ENCODE measurements at regions not wholly inside any gene's neighbourhood (a gene's known extent, or its start where the extent isn't known, plus 50 kb on each side); places are given as distances from the start of the nearest gene placed in this dataset.

GRCh38 chr16:6836766-6837165 lies 495.9 kb upstream of the RBFOX1 start:
- TF ChIP-seq CTCF (IDR thresholded peaks at IDR 0.05; ENCODE audit: control extremely low read depth, extremely low read depth), result no peak
- no peak for ATAC-seq (ENCODE audit: insufficient read depth, low FRiP score)
- no peak for DNase-seq
- Histone ChIP-seq H3K9me3 (ENCODE audit: control insufficient read depth in 4 of 4, insufficient read depth in 3 of 4, low read length in 3 of 4) (peaks cover 0 to 6% (median 2%) of the 10 kb centered on the region in 4 donors), H3K9ac (ENCODE audit: insufficient read depth in 1 of 2, low read length in 2 of 2) (no peak overlapping the region), H3K27me3 (ENCODE audit: control insufficient read depth in 3 of 3, insufficient read depth in 3 of 3, low read length in 2 of 3) (no peaks in the 10 kb centered on the region), H3K36me3 (ENCODE audit: control insufficient read depth in 4 of 4, insufficient read depth in 4 of 4, low read length in 4 of 4) (no peaks in the 10 kb centered on the region), H3K4me1 (ENCODE audit: control insufficient read depth in 5 of 5, insufficient read depth in 5 of 5, low read length in 5 of 5) (no peaks in the 10 kb centered on the region), H3K4me3 (no peak overlapping the region), H3K27ac (ENCODE audit: low read depth in 1 of 2, low read length in 1 of 2) (no peak overlapping the region)
- 91 to 97% methylated on average over 3 of the region's 3 CpGs for WGBS, 2 donors

GRCh38 chr16:6835941-6836340 lies 496.7 kb upstream of the RBFOX1 start:
- no peak for DNase-seq
- no peaks in the 10 kb centered on the region for H3K36me3 ChIP-seq (ENCODE audit: control insufficient read depth in 4 of 4, insufficient read depth in 4 of 4, low read length in 4 of 4)
- ATAC-seq (ENCODE audit: insufficient read depth, low FRiP score), result no peak

GRCh38 chr16:6835516-6835915 lies 497.1 kb upstream of the RBFOX1 start:
- ATAC-seq (ENCODE audit: insufficient read depth, low FRiP score), result no peak
- Histone ChIP-seq H3K9me3 (ENCODE audit: control insufficient read depth in 4 of 4, insufficient read depth in 3 of 4, low read length in 3 of 4) (peaks cover 0 to 6% (median 2%) of the 10 kb centered on the region in 4 donors), H3K4me3 (no peak overlapping the region), H3K27me3 (ENCODE audit: control insufficient read depth in 3 of 3, insufficient read depth in 3 of 3, low read length in 2 of 3) (no peaks in the 10 kb centered on the region), H3K4me1 (ENCODE audit: control insufficient read depth in 5 of 5, insufficient read depth in 5 of 5, low read length in 5 of 5) (no peaks in the 10 kb centered on the region), H3K36me3 (ENCODE audit: control insufficient read depth in 4 of 4, insufficient read depth in 4 of 4, low read length in 4 of 4) (no peaks in the 10 kb centered on the region), H3K27ac (ENCODE audit: low read depth in 1 of 2, low read length in 1 of 2) (no peak overlapping the region), H3K9ac (ENCODE audit: insufficient read depth in 1 of 2, low read length in 2 of 2) (no peak overlapping the region)
- no peak for DNase-seq
- TF ChIP-seq CTCF (IDR thresholded peaks at IDR 0.05; ENCODE audit: control extremely low read depth, extremely low read depth), result no peak
- 88 to 93% methylated on average over 2 of the region's 2 CpGs for WGBS, 2 donors

More at GRCh38 chr16:6835941-6836340, 496.7 kb upstream of the RBFOX1 start:
- Histone ChIP-seq H3K27me3 (ENCODE audit: control insufficient read depth in 3 of 3, insufficient read depth in 3 of 3, low read length in 2 of 3) (no peaks in the 10 kb centered on the region), H3K4me3 (no peak overlapping the region), H3K9me3 (ENCODE audit: control insufficient read depth in 4 of 4, insufficient read depth in 3 of 4, low read length in 3 of 4) (peaks cover 0 to 6% (median 2%) of the 10 kb centered on the region in 4 donors), H3K4me1 (ENCODE audit: control insufficient read depth in 5 of 5, insufficient read depth in 5 of 5, low read length in 5 of 5) (no peaks in the 10 kb centered on the region), H3K9ac (ENCODE audit: insufficient read depth in 1 of 2, low read length in 2 of 2) (no peak overlapping the region), H3K27ac (ENCODE audit: low read depth in 1 of 2, low read length in 1 of 2) (no peak overlapping the region)
- no peak for TF ChIP-seq CTCF (IDR thresholded peaks at IDR 0.05; ENCODE audit: control extremely low read depth, extremely low read depth)
- WGBS, 2 donors, result 89 to 96% methylated on average over 5 of the region's 5 CpGs

- no peak overlapping the region for H3K9ac ChIP-seq (ENCODE audit: insufficient read depth in 1 of 2, low read length in 2 of 2)
- peaks cover 0 to 1% (median 0%) of the 10 kb centered on the region in 5 donors for H3K4me1 ChIP-seq (ENCODE audit: control insufficient read depth in 5 of 5, insufficient read depth in 5 of 5, low read length in 5 of 5)
- no peak for TF ChIP-seq CTCF (IDR thresholded peaks at IDR 0.05; ENCODE audit: control extremely low read depth, extremely low read depth)
- ATAC-seq (ENCODE audit: insufficient read depth, low FRiP score), result no peak
- no peak for DNase-seq
- no peak overlapping the region for H3K4me3 ChIP-seq
- WGBS, 2 donors, result 73 to 87% methylated on average over 7 of the region's 7 CpGs
- H3K36me3 ChIP-seq (ENCODE audit: control insufficient read depth in 4 of 4, insufficient read depth in 4 of 4, low read length in 4 of 4), result no peaks in the 10 kb centered on the region
- H3K27me3 ChIP-seq (ENCODE audit: control insufficient read depth in 3 of 3, insufficient read depth in 3 of 3, low read length in 2 of 3), result no peaks in the 10 kb centered on the region
- peaks cover 0 to 4% (median under 1%) of the 10 kb centered on the region in 4 donors for H3K9me3 ChIP-seq (ENCODE audit: control insufficient read depth in 4 of 4, insufficient read depth in 3 of 4, low read length in 3 of 4)
- H3K27ac ChIP-seq (ENCODE audit: low read depth in 1 of 2, low read length in 1 of 2), result no peak overlapping the region
Measured at GRCh38 chr16:6828690-6829089, 504.0 kb upstream of the RBFOX1 start.

Data from lung (tissue), 11 donors.